H1 (cell line): ENCODE measurements at regions not wholly inside any gene's neighbourhood (a gene's known extent, or its start where the extent isn't known, plus 50 kb on each side); places are given as distances from the start of the nearest gene placed in this dataset.
A peak's percentile ranks its signal among the peaks of the same experiment; 100 is the strongest.

Experiments
- CTCF ChIA-PET: fragments of 300-600 bp; sonication (Branson Sonifier 250); formaldehyde crosslinking; loops from one replicate; lab custom pipeline; 2021; ENCODE audit not compliant: partially characterized antibody; lab: Charles Lee
- POLR2A ChIA-PET: fragments of 300-600 bp; sonication (Branson Sonifier 250); formaldehyde crosslinking; loops from one replicate; lab custom pipeline; 2021; ENCODE audit warnings: inconsistent platforms; ENCODE audit not compliant: partially characterized antibody; lab: Charles Lee
- DNase-seq, 2 experiments: peaks; one replicate each; pipeline versions ENCODE4 v3.0.0 to v3.0.0-alpha.2; 2010 to 2022; ENCODE audit warnings: low spot score in 2 of 2, low read depth in 1 of 2, mixed read lengths in 1 of 2
- FAIRE-seq: peaks from 2 replicates; lab custom pipeline; 2011; peaks lifted over from hg19 to GRCh38; lab: Jason Lieb, UNC
- H2AFZ ChIP-seq: 2 replicates; pipeline ENCODE4 v1.8.1; 2012; ENCODE audit warnings: low read length, inconsistent platforms
- H2AK5ac ChIP-seq: 2 replicates; pipeline ENCODE4 v1.6.1; 2013; ENCODE audit warnings: low read depth, low read length
- H2BK120ac ChIP-seq: replicated peaks from 2 replicates; pipeline ENCODE3; 2013; ENCODE audit warnings: low read depth, low read length, inconsistent platforms
- H2BK12ac ChIP-seq: 2 replicates; pipeline ENCODE4 v1.6.1; 2013; ENCODE audit warnings: low read depth, low read length
- H2BK15ac ChIP-seq: 2 replicates; pipeline ENCODE4 v1.6.1; 2013; ENCODE audit warnings: low read length
- H2BK20ac ChIP-seq: 2 replicates; pipeline ENCODE4 v1.6.1; 2013; ENCODE audit warnings: low read length
- H2BK5ac ChIP-seq: 2 replicates; pipeline ENCODE4 v1.6.1; 2013; ENCODE audit warnings: low read depth, low read length
- H3K14ac ChIP-seq: 2 replicates; pipeline ENCODE4 v1.6.1; 2013; ENCODE audit warnings: inconsistent platforms; ENCODE audit not compliant: insufficient read length
- H3K18ac ChIP-seq: 2 replicates; pipeline ENCODE4 v1.6.1; 2013; ENCODE audit warnings: low read length; ENCODE audit errors: extremely low read depth
- H3K23ac ChIP-seq: 2 replicates; pipeline ENCODE4 v1.6.1; 2013; ENCODE audit warnings: inconsistent platforms; ENCODE audit not compliant: insufficient read length
- H3K23me2 ChIP-seq: 2 replicates; pipeline ENCODE4 v1.6.1; 2013; ENCODE audit warnings: low read depth, low read length
- H3K27ac ChIP-seq: 2 replicates; pipeline ENCODE4 v1.6.1; 2011; ENCODE audit warnings: low read depth, low read length, inconsistent platforms
- H3K27me3 ChIP-seq, 4 experiments: replicated peaks in 1 of 4; 1 replicate in 1 of 4; 2 replicates in 3 of 4; pipeline versions ENCODE4 v1.6.1 to v1.8.1; 2011 to 2013; ENCODE audit warnings: low read length in 3 of 4, mild to moderate bottlenecking in 3 of 4, inconsistent platforms in 2 of 4, mixed read lengths in 2 of 4, moderate library complexity in 1 of 4; ENCODE audit not compliant: control insufficient read depth in 3 of 4, insufficient read depth in 3 of 4; ENCODE audit errors: extremely low read depth in 1 of 4
- H3K36me3 ChIP-seq, 4 experiments: 2 replicates each; pipeline versions ENCODE4 v1.6.1 to v1.8.1; 2011 to 2013; ENCODE audit warnings: mild to moderate bottlenecking in 4 of 4, low read length in 3 of 4, moderate library complexity in 2 of 4, control low read depth in 1 of 4, inconsistent platforms in 1 of 4; ENCODE audit not compliant: insufficient read depth in 4 of 4, control insufficient read depth in 2 of 4
- H3K4ac ChIP-seq: replicated peaks from 2 replicates; pipeline ENCODE3; 2013; ENCODE audit warnings: low read length, low read depth, mixed read lengths, inconsistent platforms; ENCODE audit not compliant: insufficient read length
- H3K4me1 ChIP-seq, 4 experiments: replicated peaks in 1 of 4; 1 replicate in 1 of 4; 2 replicates in 3 of 4; pipeline versions ENCODE4 v1.6.1 to v1.8.1; 2011 to 2013; ENCODE audit warnings: low read length in 3 of 4, inconsistent platforms in 2 of 4, mixed read lengths in 1 of 4; ENCODE audit not compliant: insufficient read depth in 4 of 4, control insufficient read depth in 3 of 4
- H3K4me2 ChIP-seq, 2 experiments: 2 replicates each; pipeline versions ENCODE4 v1.6.1 to v1.8.1; 2011 to 2013; ENCODE audit warnings: low read depth in 2 of 2, low read length in 2 of 2, control low read depth in 1 of 2, inconsistent platforms in 1 of 2, mild to moderate bottlenecking in 1 of 2; ENCODE audit not compliant: insufficient read depth in 1 of 2
- H3K4me3 ChIP-seq, 4 experiments: fragments of 200-600, 300-600 bp in 1 of 4; sonication (generic), shearing (Covaris generic), sonication (Bioruptor Twin) in 1 of 4; 2 replicates each; pipeline versions ENCODE4 v1.5.1 to v1.8.1; 2011 to 2016; ENCODE audit warnings: low read length in 4 of 4, low read depth in 3 of 4, control low read depth in 2 of 4, inconsistent platforms in 2 of 4, mild to moderate bottlenecking in 2 of 4, mixed read lengths in 1 of 4, moderate library complexity in 1 of 4; ENCODE audit not compliant: insufficient read depth in 2 of 4; ENCODE audit errors: extremely low read depth in 1 of 4
- H3K56ac ChIP-seq: replicated peaks from 2 replicates; pipeline ENCODE3; 2013; ENCODE audit warnings: low read depth, mild to moderate bottlenecking, mixed read lengths, low read length, inconsistent platforms; ENCODE audit not compliant: insufficient read length
- H3K79me1 ChIP-seq: 2 replicates; pipeline ENCODE4 v1.6.1; 2013; ENCODE audit warnings: low read depth, low read length, control low read depth
- H3K79me2 ChIP-seq, 2 experiments: 2 replicates each; pipeline versions ENCODE4 v1.6.1 to v1.8.1; 2012 to 2013; ENCODE audit warnings: low read length in 2 of 2, mild to moderate bottlenecking in 2 of 2, inconsistent platforms in 1 of 2; ENCODE audit not compliant: insufficient read depth in 2 of 2, control insufficient read depth in 1 of 2
- H3K9ac ChIP-seq, 4 experiments: replicated peaks in 1 of 4; 1 replicate in 1 of 4; 2 replicates in 3 of 4; pipeline versions ENCODE4 v1.6.1 to v1.8.1; 2011 to 2013; ENCODE audit warnings: low read depth in 3 of 4, low read length in 3 of 4, control low read depth in 2 of 4, mild to moderate bottlenecking in 2 of 4, moderate library complexity in 2 of 4, inconsistent platforms in 1 of 4; ENCODE audit errors: extremely low read depth in 1 of 4
- H3K9me3 ChIP-seq, 2 experiments: 2 replicates each; pipeline versions ENCODE4 v1.6.1 to v1.8.1; 2012 to 2013; ENCODE audit warnings: mild to moderate bottlenecking in 2 of 2, moderate library complexity in 2 of 2, control low read depth in 1 of 2, inconsistent platforms in 1 of 2, low read depth in 1 of 2, low read length in 1 of 2, mixed read lengths in 1 of 2; ENCODE audit not compliant: insufficient read depth in 2 of 2
- H4K20me1 ChIP-seq, 2 experiments: replicated peaks in 1 of 2; 2 replicates each; pipeline versions ENCODE3 to v1.8.1; 2011 to 2013; ENCODE audit warnings: inconsistent platforms in 2 of 2, low read length in 2 of 2, mild to moderate bottlenecking in 1 of 2; ENCODE audit not compliant: insufficient read depth in 2 of 2, control insufficient read depth in 1 of 2
- H4K5ac ChIP-seq: 2 replicates; pipeline ENCODE4 v1.6.1; 2013; ENCODE audit warnings: low read length, low read depth, mixed read lengths, inconsistent platforms; ENCODE audit not compliant: insufficient read length
- H4K8ac ChIP-seq: 2 replicates; pipeline ENCODE4 v1.8.0; 2013; ENCODE audit warnings: mild to moderate bottlenecking, moderate library complexity, low read length, inconsistent platforms; ENCODE audit not compliant: insufficient read depth; ENCODE audit errors: extremely low read depth
- H4K91ac ChIP-seq: replicated peaks from 2 replicates; pipeline ENCODE3; 2013; ENCODE audit warnings: low read length, mixed read lengths, inconsistent platforms; ENCODE audit not compliant: insufficient read length
- ATF3 ChIP-seq: IDR thresholded peaks from 2 replicates; pipeline ENCODE4 v1.6.1; 2011; ENCODE audit warnings: low read depth, mild to moderate bottlenecking, low read length; ENCODE audit not compliant: insufficient read depth
- BACH1 ChIP-seq: IDR thresholded peaks from 2 replicates; pipeline ENCODE4 v1.6.1; 2012; ENCODE audit warnings: low read length, improper control_type of control experiment
- BCL11A ChIP-seq, 2 experiments: IDR thresholded peaks; one replicate each; pipeline ENCODE4 v1.6.1; 2011; ENCODE audit warnings: low read depth in 2 of 2, low read length in 2 of 2, mild to moderate bottlenecking in 2 of 2
- CBX5 ChIP-seq: fragments of 300-800, 300-1000 bp; sonication (generic); IDR thresholded peaks from 2 replicates; pipeline ENCODE4 v1.7.1; 2016; ENCODE audit warnings: antibody characterized with exemption, low read length, low read depth
- CHD1 ChIP-seq: IDR thresholded peaks from 2 replicates; pipeline ENCODE4 v1.6.1; 2012; ENCODE audit warnings: low read depth, low read length, improper control_type of control experiment
- CTBP2 ChIP-seq: IDR thresholded peaks from 2 replicates; pipeline ENCODE4 v1.7.0; 2011; ENCODE audit warnings: borderline replicate concordance, mild to moderate bottlenecking, moderate library complexity, mixed read lengths, low read length; ENCODE audit not compliant: insufficient read depth, insufficient read length
- E2F6 ChIP-seq: IDR thresholded peaks from 2 replicates; pipeline ENCODE4 v1.6.1; 2012; ENCODE audit warnings: inconsistent platforms
- GABPA ChIP-seq: IDR thresholded peaks from 2 replicates; pipeline ENCODE4 v1.6.1; 2011; ENCODE audit warnings: mild to moderate bottlenecking, low read length, moderate library complexity, borderline replicate concordance; ENCODE audit not compliant: insufficient read depth
- MAFK ChIP-seq: IDR thresholded peaks from 2 replicates; pipeline ENCODE4 v1.6.1; 2012; ENCODE audit warnings: low read depth, mild to moderate bottlenecking, improper control_type of control experiment, low read length
- NANOG ChIP-seq: IDR thresholded peaks from 2 replicates; pipeline ENCODE4 v1.6.1; 2011; ENCODE audit warnings: low read length, low read depth, mild to moderate bottlenecking, inconsistent platforms; ENCODE audit not compliant: insufficient read depth, poor library complexity, severe bottlenecking
- SP1 ChIP-seq: IDR thresholded peaks from 2 replicates; pipeline ENCODE4 v1.6.1; 2011; ENCODE audit warnings: low read depth, low read length
- WGBS, 2 experiments: shearing (Covaris generic) in 1 of 2; methylation state at CpG; one replicate each; pipeline versions ENCODE4 v1.1.6 to v1.1.7; 2013 to 2015; ENCODE audit warnings: low lambda C conversion rate in 2 of 2, mixed read lengths in 2 of 2, inconsistent platforms in 1 of 2, low coverage in 1 of 2, missing lambda C conversion rate in 1 of 2; ENCODE audit not compliant: insufficient replicate concordance in 2 of 2, insufficient coverage in 1 of 2, insufficient read length in 1 of 2; ENCODE audit errors: extremely low coverage in 1 of 2, missing lambda C conversion rate in 1 of 2; 5-methylcytosine and 5-hydroxymethylcytosine counted together

GRCh38 chr6:15107644-15108382, 138.1 kb upstream of the JARID2 start:
- DNase-seq, result no peak
- Histone ChIP-seq H3K27ac (no peak overlapping the region), H2BK12ac (no peak overlapping the region; the same call in 1 of the 2 replicates), H3K9ac (no peak overlapping the region), H3K27me3 (no peaks in the 10 kb centered on the region), H3K14ac (no peak overlapping the region), H2BK15ac (no peak overlapping the region), H3K36me3 (no peaks in the 10 kb centered on the region), H3K23ac (no peak overlapping the region), H2AFZ (0 out of 2 replicates have a peak overlapping the region, but pooled peaks have one; percentile 62), H3K56ac (no peak overlapping the region), H2BK5ac (no peak overlapping the region), H4K20me1 (no peaks in the 10 kb centered on the region), H3K23me2 (no peaks in the 10 kb centered on the region), H4K91ac (no peak overlapping the region), H2AK5ac (no peak overlapping the region), H4K8ac (no peak overlapping the region), H2BK20ac (no peak overlapping the region), H3K9me3 (0 out of 4 replicates have a peak, but pooled peaks cover 0 to 2% of the 10 kb centered on the region in 2 experiments), H3K18ac (no peak overlapping the region), H3K4me3 (no peak overlapping the region), H3K4me2 (no peak overlapping the region), H3K79me2 (no peaks in the 10 kb centered on the region), H3K79me1 (no peaks in the 10 kb centered on the region), H3K4me1 (peaks cover 0 to 3% (median 0%) of the 10 kb centered on the region in 4 experiments; a peak in 1 of 7 replicates), H3K4ac (no peak overlapping the region), H2BK120ac (no peak overlapping the region), H4K5ac (no peak overlapping the region)
- 94% methylated on average over 9 of the region's 9 CpGs; no CpG with 5 or more reads in 1 of the 2 experiments for WGBS, 2 experiments
- no peak for FAIRE-seq
- CTCF ChIA-PET, result interaction anchor here (2.0 kb wide), 1 partner anchor 10 kb away, joined by 4 read pairs; no protein-coding TSS in a partner anchor
- POLR2A ChIA-PET, result interaction anchor here (1.1 kb wide), 2 partner anchors 10 to 12 kb away, joined by 3 read pairs; no protein-coding TSS in a partner anchor
- no peak for TF ChIP-seq ATF3
- no peak for TF ChIP-seq BACH1
- no peak for TF ChIP-seq MAFK
- TF ChIP-seq GABPA, result no peak
- no peak for TF ChIP-seq SP1
- TF ChIP-seq NANOG, result no peak
- TF ChIP-seq CBX5, result no peak
- TF ChIP-seq CHD1, result no peak
- no peak for TF ChIP-seq E2F6
- TF ChIP-seq CTBP2, result no peak
- TF ChIP-seq BCL11A (IDR thresholded peaks at IDR 0.05; ENCODE audit: low read depth in 2 of 2, low read length in 2 of 2), result no peak
